ENCODE measurements at regions not wholly inside any gene's neighbourhood (a gene's known extent, or its start where the extent isn't known, plus 50 kb on each side); places are given as distances from the start of the nearest gene placed in this dataset.

- TF ChIP-seq, protein P1, sequence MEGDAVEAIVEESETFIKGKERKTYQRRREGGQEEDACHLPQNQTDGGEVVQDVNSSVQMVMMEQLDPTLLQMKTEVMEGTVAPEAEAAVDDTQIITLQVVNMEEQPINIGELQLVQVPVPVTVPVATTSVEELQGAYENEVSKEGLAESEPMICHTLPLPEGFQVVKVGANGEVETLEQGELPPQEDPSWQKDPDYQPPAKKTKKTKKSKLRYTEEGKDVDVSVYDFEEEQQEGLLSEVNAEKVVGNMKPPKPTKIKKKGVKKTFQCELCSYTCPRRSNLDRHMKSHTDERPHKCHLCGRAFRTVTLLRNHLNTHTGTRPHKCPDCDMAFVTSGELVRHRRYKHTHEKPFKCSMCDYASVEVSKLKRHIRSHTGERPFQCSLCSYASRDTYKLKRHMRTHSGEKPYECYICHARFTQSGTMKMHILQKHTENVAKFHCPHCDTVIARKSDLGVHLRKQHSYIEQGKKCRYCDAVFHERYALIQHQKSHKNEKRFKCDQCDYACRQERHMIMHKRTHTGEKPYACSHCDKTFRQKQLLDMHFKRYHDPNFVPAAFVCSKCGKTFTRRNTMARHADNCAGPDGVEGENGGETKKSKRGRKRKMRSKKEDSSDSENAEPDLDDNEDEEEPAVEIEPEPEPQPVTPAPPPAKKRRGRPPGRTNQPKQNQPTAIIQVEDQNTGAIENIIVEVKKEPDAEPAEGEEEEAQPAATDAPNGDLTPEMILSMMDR (IDR thresholded peaks at IDR 0.05): no peak
- no peak for TF ChIP-seq POLR2A (IDR thresholded peaks at IDR 0.05)
Observed at GRCh38 chr18:29531746-29532145, 1354.8 kb upstream of the CDH2 start.

Measured in uterus (tissue), 2 donors.